GM10248 (cell line): ENCODE measurements at regions not wholly inside any gene's neighbourhood (a gene's known extent, or its start where the extent isn't known, plus 50 kb on each side); places are given as distances from the start of the nearest gene placed in this dataset.
A peak's percentile ranks its signal among the peaks of the same experiment; 100 is the strongest.

Experiments used
- CTCF ChIA-PET: fragments of 300-600 bp; sonication (Branson Sonifier 250); formaldehyde crosslinking; extraction: SDS; loops from one replicate; lab custom pipeline; 2021; ENCODE audit warnings: antibody characterized with exemption; lab: Yijun Ruan, JAX
- POLR2A ChIA-PET: fragments of 350-650 bp; sonication (Branson Sonifier 250); formaldehyde crosslinking; extraction: SDS; loops from one replicate; lab custom pipeline; 2020; ENCODE audit warnings: antibody characterized with exemption; lab: Yijun Ruan, JAX
- DNase-seq: peaks from one replicate; pipeline ENCODE4 v3.0.0; 2012; ENCODE audit errors: extremely low spot score
- CTCF ChIP-seq: IDR thresholded peaks from 2 replicates; pipeline ENCODE4 v1.5.1; 2012; ENCODE audit warnings: mild to moderate bottlenecking, low read depth; ENCODE audit errors: extremely low read depth, missing control alignments, control extremely low read depth

DNA sequence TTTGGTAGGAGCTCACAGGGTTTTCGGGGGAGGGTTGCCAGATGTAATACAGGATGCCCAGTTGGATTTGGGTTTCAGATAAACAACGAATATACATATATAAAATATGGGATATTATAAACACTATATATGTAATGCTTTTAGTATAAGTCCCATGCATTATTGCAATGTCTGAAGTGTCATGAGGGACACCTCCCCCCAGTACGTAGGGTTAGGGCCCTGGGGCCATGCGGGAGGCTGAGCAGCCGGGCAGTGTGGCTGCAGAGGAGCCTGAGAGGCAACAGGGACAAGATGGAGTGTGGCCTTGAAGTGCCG, 148.9 kb downstream of the SMAD6 start:
- no peak for TF ChIP-seq CTCF
- ChIA-PET POLR2A (no interaction called here), CTCF (interaction anchor here (0.7 to 4.3 kb wide), 31 partner anchors 10 to 562 kb away, joined by 3 to 47 read pairs (median 4); no protein-coding TSS in a partner anchor)
- DNase-seq, result no peak

GRCh38 chr15:66851311-66852063, 149.5 kb downstream of the SMAD6 start:
- POLR2A ChIA-PET, result no interaction called here
- peak; percentile 92 for TF ChIP-seq CTCF
- peak; percentile 91 for DNase-seq
- CTCF ChIA-PET, result interaction anchor here (0.7 to 4.3 kb wide), 41 partner anchors 9 to 562 kb away, joined by 3 to 47 read pairs (median 4); no protein-coding TSS in a partner anchor

DNA sequence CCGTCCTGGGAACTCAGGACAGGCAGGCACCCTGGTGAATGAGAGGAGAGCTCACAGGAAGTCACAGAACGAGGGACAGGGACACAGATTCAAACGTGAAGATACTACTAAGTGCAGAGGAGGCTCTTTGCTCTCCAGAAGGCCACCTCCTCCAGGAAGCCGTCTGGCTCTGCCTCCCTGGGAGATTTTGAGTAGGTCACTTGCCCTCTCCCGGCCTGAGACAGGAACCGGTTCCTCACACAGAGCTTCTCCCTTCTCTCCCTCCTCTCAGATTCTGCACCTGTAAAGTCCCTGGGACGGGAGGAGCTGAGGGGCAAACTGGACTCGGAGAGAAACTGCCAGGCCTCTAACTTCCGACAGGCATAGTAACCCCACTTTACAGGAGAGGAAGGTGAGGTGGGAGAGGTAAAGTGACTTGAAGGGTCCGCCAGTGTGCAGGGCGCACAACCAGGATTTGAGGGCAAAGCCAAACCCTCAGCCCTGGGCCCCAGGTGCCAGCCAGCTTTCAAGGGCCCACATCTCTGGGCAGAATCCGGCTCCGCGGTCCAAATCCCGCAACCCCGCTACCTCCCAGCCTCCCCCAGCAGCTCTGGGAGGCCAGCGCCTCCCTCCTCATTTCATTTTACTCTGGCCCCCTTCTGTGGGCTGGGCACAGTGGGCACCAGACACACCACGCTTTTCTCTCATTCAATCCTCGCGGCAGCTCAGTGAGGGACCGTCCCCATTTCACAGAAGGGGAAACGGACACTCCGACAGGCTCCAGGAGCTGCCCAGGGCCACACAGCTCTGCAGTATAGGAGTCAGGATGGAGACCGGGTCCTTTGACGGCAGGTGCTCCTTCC, 150.2 kb downstream of the SMAD6 start:
- ChIA-PET CTCF (interaction anchor here (0.8 to 4.3 kb wide), 36 partner anchors 9 to 459 kb away, joined by 3 to 47 read pairs (median 4); no protein-coding TSS in a partner anchor), POLR2A (no interaction called here)
- no peak for TF ChIP-seq CTCF
- no peak for DNase-seq

GRCh38 chr15:66854012-66854965, 152.3 kb downstream of the SMAD6 start:
- ChIA-PET CTCF (interaction anchor here (1.3 to 4.0 kb wide), 2 partner anchors 31 to 235 kb away, joined by 4 to 22 read pairs; no protein-coding TSS in a partner anchor), POLR2A (no interaction called here)
- no peak for DNase-seq
- TF ChIP-seq CTCF, result no peak

DNA sequence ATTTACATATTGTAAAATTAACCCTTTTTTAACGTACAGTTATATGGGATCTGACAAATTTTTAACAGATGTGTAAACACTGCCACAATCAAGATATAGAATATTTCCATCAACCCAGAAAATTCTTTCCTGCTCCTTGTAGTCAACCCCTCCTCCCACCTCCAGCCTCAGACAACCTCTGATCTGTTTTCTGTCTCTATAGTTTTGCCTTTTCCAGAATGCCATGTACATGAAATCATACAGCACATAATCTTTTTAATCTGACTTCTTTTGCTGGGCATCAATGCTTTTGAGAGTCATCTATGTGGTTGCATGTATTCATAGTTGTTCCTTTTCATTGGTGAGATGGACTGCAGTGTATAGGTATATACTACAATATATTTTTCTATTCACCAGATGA, 153.0 kb downstream of the SMAD6 start:
- no peak for TF ChIP-seq CTCF
- CTCF ChIA-PET, result no interaction called here
- DNase-seq, result no peak
- POLR2A ChIA-PET, result no interaction called here

- no peak for TF ChIP-seq CTCF
- ChIA-PET CTCF (interaction anchor here (1.3 kb wide), 1 partner anchor 11 kb away, joined by 3 read pairs; no protein-coding TSS in a partner anchor), POLR2A (no interaction called here)
- no peak for DNase-seq
Observed at GRCh38 chr15:66857694-66858093, 155.7 kb downstream of the SMAD6 start.
